Gastroesophageal sphincter (tissue), 4 donors: ENCODE measurements at regions not wholly inside any gene's neighbourhood (a gene's known extent, or its start where the extent isn't known, plus 50 kb on each side); places are given as distances from the start of the nearest gene placed in this dataset.

Experiments used
- ATAC-seq: fragments of 150-250 bp; one replicate; pipeline ENCODE4 v1.9.1; 2016; ENCODE audit warnings: mild to moderate bottlenecking, moderate library complexity
- H3K27ac ChIP-seq, 4 donors: fragments of 200-600 bp; sonication (generic) in 3 of 4; 1 replicate in 3 of 4; 2 replicates in 1 of 4; pipeline ENCODE4 v1.5.1; 2016 to 2019
- H3K27me3 ChIP-seq: fragments of 200-600 bp; sonication (generic); one replicate; pipeline ENCODE4 v1.5.1; 2019
- H3K36me3 ChIP-seq, 2 donors: fragments of 200-600 bp; sonication (generic); one replicate each; pipeline ENCODE4 v1.5.1; 2019; ENCODE audit warnings: control low read depth in 1 of 2
- H3K4me1 ChIP-seq, 3 donors: fragments of 200-600 bp; sonication (generic); 1 replicate in 2 of 3; 2 replicates in 1 of 3; pipeline ENCODE4 v1.5.1; 2016 to 2019; ENCODE audit warnings: control low read depth in 2 of 3
- H3K4me3 ChIP-seq, 2 donors: fragments of 200-600 bp; sonication (generic); one replicate each; pipeline ENCODE4 v1.5.1; 2019; ENCODE audit warnings: mild to moderate bottlenecking in 1 of 2, moderate library complexity in 1 of 2
- H3K9me3 ChIP-seq, 3 donors: fragments of 200-600 bp; sonication (generic); one replicate each; pipeline ENCODE4 v1.5.1; 2017 to 2019; ENCODE audit warnings: control low read depth in 2 of 3
- CTCF ChIP-seq, 4 experiments: fragments of 200-600 bp in 2 of 4; fragments of 450-650 bp in 2 of 4; sonication (generic) in 1 of 4; IDR thresholded peaks; one replicate each; pipeline ENCODE4 v1.5.1; 2017 to 2019; ENCODE audit warnings: antibody characterized with exemption in 4 of 4, mild to moderate bottlenecking in 2 of 4, moderate library complexity in 2 of 4
- EP300 ChIP-seq: sonication (generic); formaldehyde crosslinking; IDR thresholded peaks from one replicate; pipeline ENCODE4 v1.6.1; 2017; ENCODE audit warnings: antibody characterized with exemption, mild to moderate bottlenecking
- POLR2A ChIP-seq, 2 donors: fragments of 450-650 bp; IDR thresholded peaks; one replicate each; pipeline ENCODE4 v1.6.1; 2017; ENCODE audit warnings: antibody characterized with exemption in 2 of 2, mild to moderate bottlenecking in 2 of 2, moderate library complexity in 1 of 2
- POLR2AphosphoS5 ChIP-seq: sonication (generic); formaldehyde crosslinking; IDR thresholded peaks from one replicate; pipeline ENCODE4 v1.6.1; 2017; ENCODE audit warnings: antibody characterized with exemption
- WGBS, 2 donors: methylation state at CpG; one replicate each; pipeline ENCODE4 v1.1.5; 2018; ENCODE audit warnings: low coverage in 1 of 2; 5-methylcytosine and 5-hydroxymethylcytosine counted together

GRCh38 chr10:61084493-61084892 lies 140.5 kb upstream of the RHOBTB1 start:
- Histone ChIP-seq H3K4me1 (no peaks in the 10 kb centered on the region), H3K36me3 (no peaks in the 10 kb centered on the region), H3K4me3 (no peak overlapping the region), H3K9me3 (peaks cover 0 to 7% (median 0%) of the 10 kb centered on the region in 3 donors), H3K27me3 (no peaks in the 10 kb centered on the region), H3K27ac (no peak overlapping the region)
- no peak for ATAC-seq
- no peak for TF ChIP-seq POLR2AphosphoS5
- TF ChIP-seq CTCF (IDR thresholded peaks at IDR 0.05), result no peak

GRCh38 chr10:61081301-61081700 lies 137.3 kb upstream of the RHOBTB1 start:
- Histone ChIP-seq H3K36me3 (no peaks in the 10 kb centered on the region), H3K27me3 (no peaks in the 10 kb centered on the region), H3K4me3 (no peak overlapping the region), H3K9me3 (peaks cover 0 to 7% (median 0%) of the 10 kb centered on the region in 3 donors), H3K4me1 (no peaks in the 10 kb centered on the region), H3K27ac (no peak overlapping the region)
- TF ChIP-seq CTCF (IDR thresholded peaks at IDR 0.05) (no peak), EP300 (no peak), POLR2A (IDR thresholded peaks at IDR 0.05) (no peak), POLR2AphosphoS5 (no peak)
- ATAC-seq, result no peak
- WGBS, 2 donors, result 41 to 86% methylated on average over 2 of the region's 2 CpGs

- H3K9me3 ChIP-seq, result no peaks in the 10 kb centered on the region
- TF ChIP-seq CTCF (IDR thresholded peaks at IDR 0.05), result no peak
- TF ChIP-seq EP300, result no peak
- H3K4me3 ChIP-seq, result no peak overlapping the region
- no peaks in the 10 kb centered on the region for H3K4me1 ChIP-seq
- ATAC-seq, result no peak
- 57 to 69% methylated on average over 3 of the region's 3 CpGs for WGBS, 2 donors
- H3K27me3 ChIP-seq, result no peaks in the 10 kb centered on the region
- H3K36me3 ChIP-seq, result no peaks in the 10 kb centered on the region
- no peak overlapping the region for H3K27ac ChIP-seq
Observed at GRCh38 chr10:61078542-61079275, 134.7 kb upstream of the RHOBTB1 start.

- ATAC-seq, result no peak
- no peak overlapping the region for H3K4me3 ChIP-seq
- no peak overlapping the region for H3K27ac ChIP-seq
- TF ChIP-seq POLR2A (IDR thresholded peaks at IDR 0.05) (no peak), CTCF (IDR thresholded peaks at IDR 0.05) (no peak), POLR2AphosphoS5 (no peak), EP300 (no peak)
- H3K27me3 ChIP-seq, result no peaks in the 10 kb centered on the region
- H3K9me3 ChIP-seq, result no peaks in the 10 kb centered on the region
- H3K36me3 ChIP-seq, result no peaks in the 10 kb centered on the region
- 29 to 75% methylated on average over 1 of the region's 1 CpG for WGBS, 2 donors
- no peaks in the 10 kb centered on the region for H3K4me1 ChIP-seq
Observed at GRCh38 chr10:61076572-61077114, 132.7 kb upstream of the RHOBTB1 start.

GRCh38 chr10:61073391-61073790 lies 129.4 kb upstream of the RHOBTB1 start:
- no peak for ATAC-seq
- Histone ChIP-seq H3K27me3 (no peaks in the 10 kb centered on the region), H3K4me1 (no peaks in the 10 kb centered on the region), H3K27ac (no peak overlapping the region), H3K4me3 (no peak overlapping the region), H3K36me3 (no peaks in the 10 kb centered on the region), H3K9me3 (no peaks in the 10 kb centered on the region)
- TF ChIP-seq POLR2A (IDR thresholded peaks at IDR 0.05) (no peak), CTCF (IDR thresholded peaks at IDR 0.05) (no peak), POLR2AphosphoS5 (no peak), EP300 (no peak)
- 78 to 95% methylated on average over 2 of the region's 2 CpGs for WGBS, 2 donors
